Sigmoid colon (tissue), 4 donors: ENCODE measurements at regions not wholly inside any gene's neighbourhood (a gene's known extent, or its start where the extent isn't known, plus 50 kb on each side); places are given as distances from the start of the nearest gene placed in this dataset.

Source experiments
- CTCF ChIP-seq, 4 experiments: fragments of 450-650 bp in 3 of 4; fragments of 200-600 bp in 1 of 4; IDR thresholded peaks; one replicate each; pipeline ENCODE4 v1.5.1; 2016 to 2019; ENCODE audit warnings: antibody characterized with exemption in 4 of 4, mild to moderate bottlenecking in 3 of 4, moderate library complexity in 2 of 4
- EP300 ChIP-seq, 4 donors: sonication (generic); formaldehyde crosslinking; IDR thresholded peaks; one replicate each; pipeline ENCODE4 v1.6.1; 2017; ENCODE audit warnings: antibody characterized with exemption in 4 of 4
- POLR2A ChIP-seq, 2 donors: fragments of 450-650 bp; IDR thresholded peaks; one replicate each; pipeline ENCODE4 v1.6.1; 2016; ENCODE audit warnings: antibody characterized with exemption in 2 of 2, mild to moderate bottlenecking in 2 of 2, moderate library complexity in 2 of 2
- POLR2AphosphoS5 ChIP-seq, 4 donors: sonication (generic); formaldehyde crosslinking; IDR thresholded peaks; one replicate each; pipeline ENCODE4 v1.6.1; 2017; ENCODE audit warnings: antibody characterized with exemption in 4 of 4

GRCh38 chr4:180757927-180758326 lies 1485.3 kb upstream of the TENM3 start:
- no peak for TF ChIP-seq POLR2AphosphoS5 (IDR thresholded peaks at IDR 0.05)
- no peak for TF ChIP-seq CTCF (IDR thresholded peaks at IDR 0.05)
- TF ChIP-seq POLR2A (IDR thresholded peaks at IDR 0.05): no peak
- TF ChIP-seq EP300 (IDR thresholded peaks at IDR 0.05): no peak
